VCaP (cell line): ENCODE measurements at regions not wholly inside any gene's neighbourhood (a gene's known extent, or its start where the extent isn't known, plus 50 kb on each side); places are given as distances from the start of the nearest gene placed in this dataset.
"Not testable (repeated sequence)": the region's sequence is repeated elsewhere in the genome, so short reads cannot be mapped to it uniquely, and the experiment has no call there.

Source experiments
- H3K27ac ChIP-seq: fragments of 450-650 bp; 2 replicates; pipeline ENCODE4 v1.5.1; 2017
- CTCF ChIP-seq: fragments of 450-650 bp; conservative IDR thresholded peaks from 2 replicates; pipeline ENCODE4 v1.5.1; 2017; ENCODE audit warnings: mild to moderate bottlenecking, moderate library complexity

DNA sequence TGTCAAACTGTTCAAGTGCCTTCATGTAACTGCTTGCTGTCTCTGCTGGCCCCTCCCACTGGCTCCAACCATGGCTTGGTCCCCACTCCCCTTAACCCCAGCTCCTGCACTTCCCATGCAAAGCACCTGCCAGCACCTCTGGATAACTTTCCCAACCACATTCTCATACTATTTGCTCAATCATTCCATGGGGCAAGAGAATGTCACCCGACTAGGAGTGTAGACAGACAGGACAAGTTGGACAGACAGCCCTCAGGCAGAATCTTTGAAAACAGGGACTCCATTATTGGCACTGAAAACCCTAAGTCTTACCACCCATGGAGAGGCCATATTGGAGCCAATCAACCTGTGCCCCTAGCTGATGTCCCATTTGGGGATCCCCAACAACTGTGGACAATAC, 246.5 kb downstream of the RPLP1 start:
- no peak for TF ChIP-seq CTCF
- no peak overlapping the region for H3K27ac ChIP-seq

DNA sequence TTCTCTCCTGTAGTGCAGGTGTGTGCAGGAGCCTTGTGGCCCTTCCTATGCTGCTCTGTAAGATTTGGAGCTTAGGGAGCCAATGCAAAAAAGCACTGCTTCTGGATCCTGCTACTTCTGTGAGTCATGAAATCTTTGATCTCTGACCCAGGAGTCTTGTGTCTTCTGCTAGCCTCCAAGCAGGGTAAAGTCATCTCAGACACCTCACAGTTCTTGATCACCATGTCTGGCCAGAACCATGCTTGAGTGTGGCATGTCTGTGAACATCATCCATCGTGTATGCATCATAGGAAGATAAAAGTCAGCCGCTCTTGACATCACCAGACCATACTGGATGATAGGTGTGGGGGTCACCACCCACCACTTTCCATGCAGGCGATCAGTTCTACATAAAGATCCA, 247.8 kb downstream of the RPLP1 start:
- no peak for TF ChIP-seq CTCF
- no peak overlapping the region for H3K27ac ChIP-seq

- TF ChIP-seq CTCF, result no peak
- H3K27ac ChIP-seq, result no peak overlapping the region
These were observed 248.6 kb downstream of the RPLP1 start for GRCh38 chr15:69701198-69701597.

DNA sequence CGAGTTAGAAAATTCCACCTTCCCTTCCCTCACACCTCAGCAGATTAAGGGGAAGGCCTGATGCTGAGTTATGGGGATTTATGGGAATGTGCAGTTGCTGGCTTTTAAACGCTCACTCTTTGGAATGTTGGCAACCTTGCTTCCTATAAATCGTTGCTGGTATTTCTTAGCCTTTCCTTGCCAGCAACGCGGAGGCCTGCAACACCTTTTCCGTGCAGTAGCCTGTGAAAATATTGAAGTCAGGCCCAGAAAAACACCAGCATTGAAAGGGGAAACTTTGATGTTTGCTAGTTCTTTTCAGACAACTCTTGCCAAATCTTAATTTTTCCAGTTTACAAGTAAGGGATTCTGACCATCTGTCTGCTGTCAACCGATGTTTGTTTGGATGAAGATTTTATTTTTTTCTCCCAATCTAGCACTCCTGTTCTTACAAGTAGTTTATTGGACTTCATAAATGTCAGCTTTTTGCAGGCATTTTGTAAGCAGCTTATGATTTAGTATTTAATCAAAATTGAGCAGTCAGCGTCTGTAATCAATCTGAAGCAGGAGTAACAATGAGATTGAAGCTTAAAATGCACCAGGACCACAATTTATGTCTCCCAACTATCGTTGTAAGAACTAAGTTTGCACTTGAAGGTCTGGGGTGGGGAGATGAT, 251.0 kb downstream of the RPLP1 start:
- no peak overlapping the region for H3K27ac ChIP-seq
- TF ChIP-seq CTCF, result no peak

DNA sequence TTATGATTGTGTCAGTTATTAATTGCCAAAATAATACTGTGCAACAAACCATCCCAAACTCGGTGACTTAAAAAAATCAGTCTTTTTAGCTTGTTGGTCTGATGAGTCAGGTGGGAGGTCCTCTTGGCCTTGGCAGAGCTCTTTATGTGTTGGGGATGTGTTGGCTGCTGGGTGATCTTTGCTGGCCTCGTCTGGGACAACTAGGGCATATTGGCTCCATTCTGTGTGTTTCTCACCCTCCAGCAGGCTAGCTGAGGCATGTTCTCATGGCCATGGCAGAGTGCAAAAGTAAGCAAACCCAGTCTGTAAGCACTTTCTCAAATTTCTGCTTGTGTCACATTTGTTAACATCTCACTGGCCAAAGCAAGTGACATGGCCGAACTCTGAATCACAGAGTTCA, 251.6 kb downstream of the RPLP1 start:
- TF ChIP-seq CTCF, result no peak
- H3K27ac ChIP-seq, result no peak overlapping the region

DNA sequence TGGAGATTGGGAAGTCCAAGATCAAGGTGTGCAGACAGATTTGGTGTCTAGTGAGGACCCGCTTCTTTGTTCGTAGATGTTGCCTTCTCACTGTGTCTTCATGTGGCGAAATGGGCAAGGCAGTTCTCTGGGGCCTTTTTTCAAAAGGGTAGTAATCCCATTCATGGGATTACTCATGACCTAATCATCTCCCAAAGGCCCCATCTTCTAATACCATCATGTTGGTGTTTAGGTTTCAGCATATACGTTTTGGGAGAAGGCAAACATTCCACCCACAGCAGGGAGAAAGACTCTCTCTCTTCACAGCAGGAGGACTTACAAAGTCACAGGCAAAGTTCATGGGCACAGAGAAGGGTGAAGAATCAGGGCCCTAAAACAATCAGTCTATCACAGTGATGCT, 252.1 kb downstream of the RPLP1 start:
- H3K27ac ChIP-seq, result no peak overlapping the region
- no peak for TF ChIP-seq CTCF

DNA sequence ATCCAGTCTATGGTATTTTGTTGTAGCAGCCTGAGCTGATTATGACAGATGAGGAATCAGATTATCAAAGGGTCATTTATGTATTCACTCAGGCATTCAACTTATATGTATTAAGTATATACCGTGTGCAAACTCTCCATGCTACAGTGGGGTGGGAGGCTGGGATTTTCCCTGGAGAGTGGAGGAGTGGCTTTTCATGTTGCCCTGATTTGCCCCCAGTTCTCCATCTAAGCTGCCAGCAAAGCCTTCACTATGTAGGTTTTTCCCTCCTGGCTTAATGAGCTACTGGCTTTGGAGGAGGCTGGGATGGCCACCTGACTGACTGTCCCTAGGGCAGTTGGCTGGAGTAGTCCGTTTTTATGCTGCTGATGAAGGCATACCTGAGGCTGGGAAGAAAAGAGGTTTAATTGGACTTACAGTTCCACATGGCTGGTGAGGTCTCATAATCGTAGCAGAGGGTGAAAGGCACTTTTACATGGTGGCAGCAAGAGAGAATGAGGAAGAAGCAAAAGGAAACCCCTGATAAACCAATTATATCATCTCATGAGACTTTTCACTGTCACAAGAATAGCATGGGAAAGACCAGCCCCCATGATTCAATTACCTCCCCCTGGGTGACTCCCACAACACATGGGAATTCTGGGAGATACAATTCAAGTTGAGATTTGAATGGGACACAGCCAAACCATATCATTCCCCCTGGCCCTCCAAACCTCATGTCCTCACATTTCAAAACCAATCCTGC, 253.9 kb downstream of the RPLP1 start:
- TF ChIP-seq CTCF, result no peak
- H3K27ac ChIP-seq, result no peak overlapping the region

DNA sequence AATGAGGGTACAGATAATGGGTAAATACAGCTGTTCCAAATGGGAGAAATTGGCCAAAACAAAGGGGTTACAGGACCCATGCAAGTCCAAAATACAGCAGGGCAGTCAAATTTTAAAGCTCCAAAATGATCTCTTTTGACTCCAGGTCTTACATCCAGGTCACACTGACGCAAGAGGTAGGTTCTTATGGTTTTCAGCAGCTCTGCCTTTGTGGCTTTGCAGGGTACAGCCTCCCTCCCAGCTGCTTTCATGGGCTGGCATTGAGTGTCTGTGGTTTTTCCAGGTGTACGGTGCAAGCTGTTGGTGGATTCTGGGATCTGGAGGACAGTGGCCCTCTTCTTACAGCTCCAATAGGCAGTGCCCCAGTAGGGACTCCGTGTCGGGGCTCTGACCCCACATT, 254.6 kb downstream of the RPLP1 start:
- H3K27ac ChIP-seq, result not testable (repeated sequence)

DNA sequence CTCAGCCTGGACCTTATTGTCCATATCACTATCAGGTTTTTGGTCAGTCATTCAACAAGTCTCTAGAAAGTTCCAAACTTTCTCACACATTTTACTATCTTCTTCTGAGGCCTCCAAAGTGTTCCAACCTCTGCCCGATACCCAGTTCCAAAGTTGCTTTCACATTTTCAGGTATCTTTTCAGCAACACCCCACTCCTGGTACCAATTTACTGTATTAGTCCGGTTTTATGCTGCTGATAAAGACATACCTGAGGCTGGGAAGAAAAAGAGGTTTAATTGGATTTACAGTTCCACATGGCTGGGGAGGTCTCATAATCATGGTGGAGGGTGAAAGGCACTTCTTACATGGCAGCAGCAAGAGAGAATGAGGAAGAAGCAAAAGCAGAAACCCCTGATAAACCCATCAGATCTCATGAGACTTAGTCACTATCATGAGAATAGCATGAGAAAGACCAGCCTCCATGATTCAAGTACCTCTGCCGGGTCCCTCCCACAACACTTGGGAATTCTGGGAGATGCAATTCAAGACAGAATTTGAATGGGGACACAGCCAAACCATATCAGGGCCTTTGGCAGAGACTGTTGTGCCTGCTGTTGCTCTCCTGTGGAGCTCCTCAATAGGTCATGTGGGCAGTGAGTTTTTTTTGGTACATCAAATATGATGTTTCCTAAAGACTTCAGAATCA, 256.0 kb downstream of the RPLP1 start:
- not testable (repeated sequence) for H3K27ac ChIP-seq
